ENCODE measurements at regions not wholly inside any gene's neighbourhood (a gene's known extent, or its start where the extent isn't known, plus 50 kb on each side); places are given as distances from the start of the nearest gene placed in this dataset.

GRCh38 chr6:111987295-111987694 is 66.6 kb upstream of the CCN6 start:
- DNase-seq (ENCODE audit: low read depth) = no peak

- DNase-seq (ENCODE audit: low read depth) = no peak
Observed at GRCh38 chr6:111988926-111989325, 65.0 kb upstream of the CCN6 start.

- DNase-seq (ENCODE audit: low read depth) = no peak
Observed at GRCh38 chr6:111989743-111990142, 64.2 kb upstream of the CCN6 start.

- DNase-seq (ENCODE audit: low read depth) = no peak
Observed at GRCh38 chr6:111990214-111990613, 63.7 kb upstream of the CCN6 start.

GRCh38 chr6:111992851-111993250 is 61.1 kb upstream of the CCN6 start:
- DNase-seq (ENCODE audit: low read depth) = no peak

- no peak for DNase-seq (ENCODE audit: low read depth)
Observed at GRCh38 chr6:111993342-111993741, 60.6 kb upstream of the CCN6 start.

GRCh38 chr6:111994791-111995190 is 59.1 kb upstream of the CCN6 start:
- no peak for DNase-seq (ENCODE audit: low read depth)

- DNase-seq (ENCODE audit: low read depth) = no peak
Observed at GRCh38 chr6:111995404-111995803, 58.5 kb upstream of the CCN6 start.

- no peak for DNase-seq (ENCODE audit: low read depth)
Observed at GRCh38 chr6:111996144-111996865, 57.6 kb upstream of the CCN6 start.

GRCh38 chr6:111997078-111997852 is 56.6 kb upstream of the CCN6 start:
- DNase-seq (ENCODE audit: low read depth) = peak; percentile 46

GRCh38 chr6:111997853-111998208 is 56.1 kb upstream of the CCN6 start:
- no peak for DNase-seq (ENCODE audit: low read depth)

GRCh38 chr6:112002307-112002706 is 51.6 kb upstream of the CCN6 start:
- no peak for DNase-seq (ENCODE audit: low read depth)
